ENCODE measurements at regions not wholly inside any gene's neighbourhood (a gene's known extent, or its start where the extent isn't known, plus 50 kb on each side); places are given as distances from the start of the nearest gene placed in this dataset.
A peak's percentile ranks its signal among the peaks of the same experiment; 100 is the strongest.

GRCh38 chr21:39105836-39106235, 77.4 kb downstream of the PSMG1 start:
- DNase-seq (ENCODE audit: low spot score): no peak

GRCh38 chr21:39105341-39105765, 77.9 kb downstream of the PSMG1 start:
- DNase-seq (ENCODE audit: low spot score): no peak

DNA sequence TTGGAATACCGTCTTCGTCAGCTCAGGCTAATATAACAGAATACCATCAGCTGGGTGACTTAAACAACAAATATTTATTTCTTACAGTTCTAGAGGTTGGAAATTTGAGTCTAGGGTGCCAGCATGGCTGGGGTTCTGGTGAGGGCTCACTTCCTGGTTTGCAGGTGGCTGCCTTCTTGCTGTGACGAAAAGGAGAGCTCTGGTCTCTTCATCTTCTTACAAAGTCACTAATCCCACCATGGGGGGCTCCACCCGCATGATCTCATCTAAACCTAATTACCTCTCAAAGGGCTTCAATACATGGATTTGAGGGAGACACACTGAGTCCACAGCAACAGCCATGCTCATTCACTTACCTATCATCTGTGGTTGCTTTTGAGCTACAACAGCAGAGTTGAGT, 78.3 kb downstream of the PSMG1 start:
- no peak for DNase-seq (ENCODE audit: low spot score)

DNA sequence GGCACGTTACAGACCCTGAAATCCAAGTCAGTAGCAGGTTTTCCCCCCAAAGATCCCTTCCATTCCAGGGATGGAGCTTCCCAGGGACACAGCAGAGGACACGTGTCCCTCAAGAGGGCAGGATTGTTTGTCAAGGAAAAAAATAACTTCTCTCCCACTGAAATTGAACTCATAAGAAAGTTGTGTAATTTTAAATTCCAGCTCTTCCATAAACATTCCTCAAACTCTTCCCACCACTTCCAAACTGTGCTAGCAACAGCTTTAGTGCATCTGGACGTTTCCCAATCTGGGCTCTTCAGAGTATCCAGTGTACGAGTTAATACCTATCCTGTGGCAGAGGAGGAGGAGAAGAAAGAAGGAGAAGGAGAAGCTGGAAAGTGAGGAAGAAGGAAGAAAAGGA, 79.6 kb downstream of the PSMG1 start:
- peak; percentile 11 for DNase-seq (ENCODE audit: low spot score)

- DNase-seq (ENCODE audit: low spot score): peak; percentile 14
Measured at GRCh38 chr21:39099859-39100258, 83.4 kb downstream of the PSMG1 start.

DNA sequence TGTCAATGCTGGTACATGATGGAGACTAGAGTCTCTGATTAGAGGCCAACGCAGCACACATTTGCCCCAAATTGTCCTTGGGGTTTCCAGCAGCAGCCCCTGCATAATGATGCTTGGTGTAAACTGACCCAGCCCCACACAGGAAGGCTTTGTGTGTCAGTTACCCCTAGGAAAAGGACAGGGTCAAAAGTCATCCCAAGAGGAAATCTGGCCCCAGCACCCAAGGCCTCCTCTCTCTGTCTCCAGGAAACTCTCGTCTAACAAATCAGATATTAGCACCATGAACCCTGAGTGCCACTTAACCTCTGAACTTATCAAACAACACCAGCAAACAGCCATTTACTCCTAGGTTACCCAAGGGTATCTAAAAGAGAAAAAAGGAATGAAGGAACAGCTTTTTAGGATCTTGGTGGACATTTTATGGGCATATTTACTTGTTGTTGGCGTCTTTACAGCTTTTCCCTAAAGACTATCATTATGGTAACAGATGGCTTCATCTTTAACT, 84.5 kb downstream of the PSMG1 start:
- DNase-seq (ENCODE audit: low spot score): no peak

DNA sequence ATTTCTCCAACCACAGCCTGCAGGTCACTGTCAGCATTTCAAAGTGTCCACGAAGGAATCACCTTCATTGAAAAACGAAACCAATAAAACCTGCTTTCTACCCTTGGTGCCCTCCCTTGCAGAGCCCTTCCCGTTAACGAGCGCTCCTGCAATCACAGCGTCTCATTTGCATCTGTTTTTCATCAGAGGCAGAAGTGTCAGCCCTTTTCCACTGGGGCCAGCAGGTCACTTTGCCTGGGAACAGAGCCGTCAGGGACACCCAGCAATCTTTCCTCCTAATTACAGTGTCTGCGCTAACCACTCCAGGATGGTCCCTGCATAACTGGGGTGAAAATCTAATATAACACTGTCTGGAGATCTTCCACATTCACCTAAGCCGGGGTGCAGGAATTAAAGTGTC, 85.3 kb downstream of the PSMG1 start:
- no peak for DNase-seq (ENCODE audit: low spot score)

DNA sequence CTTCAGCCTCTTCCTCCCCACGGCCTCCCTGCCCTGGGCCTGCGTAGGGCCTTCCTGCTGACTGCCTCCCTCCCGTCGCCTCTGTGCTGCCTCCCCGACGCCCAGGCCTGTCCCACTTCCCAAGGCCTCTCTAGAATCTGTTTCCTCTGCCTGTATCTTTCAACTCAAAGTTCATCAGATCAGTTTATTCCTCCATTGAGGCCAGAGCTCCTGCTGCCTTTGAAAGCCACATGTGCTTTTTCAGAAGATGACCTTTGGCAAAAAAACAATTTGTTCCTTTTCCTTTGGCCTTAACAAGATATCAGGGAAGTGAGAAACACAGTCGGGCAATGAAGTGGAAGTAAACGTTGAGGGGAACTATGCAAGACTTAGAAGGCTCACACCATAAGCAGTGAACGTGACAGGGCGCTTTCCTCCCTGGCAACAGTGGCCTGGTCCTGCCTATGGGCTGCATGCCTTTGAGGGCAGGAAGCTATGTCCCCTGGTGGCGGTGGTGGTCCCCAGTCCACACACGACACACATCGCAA, 85.9 kb downstream of the PSMG1 start:
- DNase-seq (ENCODE audit: low spot score): no peak

DNA sequence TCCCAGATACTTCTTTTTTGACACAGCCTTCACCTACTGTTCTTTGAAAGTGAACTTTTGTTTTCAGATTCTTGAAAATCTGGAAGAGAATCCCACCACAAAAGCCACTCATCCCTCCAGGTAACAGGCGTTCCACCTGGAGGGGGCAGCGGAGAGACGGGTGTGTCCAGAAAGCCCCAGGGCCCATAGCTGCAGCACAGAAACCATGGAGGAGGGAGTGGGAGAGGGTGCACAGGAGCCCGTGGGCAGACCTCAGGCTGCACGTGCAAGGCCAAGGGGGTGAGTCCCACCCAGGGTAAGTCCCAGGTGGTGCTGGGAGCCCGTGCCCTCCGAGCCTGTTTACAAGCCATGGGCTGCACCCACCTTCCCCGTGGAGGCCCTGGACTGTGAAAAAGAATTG, 86.5 kb downstream of the PSMG1 start:
- DNase-seq (ENCODE audit: low spot score): no peak

- no peak for DNase-seq (ENCODE audit: low spot score)
Measured at GRCh38 chr21:39095681-39096080, 87.6 kb downstream of the PSMG1 start.

GRCh38 chr21:39094847-39095579, 88.2 kb downstream of the PSMG1 start:
- no peak for DNase-seq (ENCODE audit: low spot score)

DNA sequence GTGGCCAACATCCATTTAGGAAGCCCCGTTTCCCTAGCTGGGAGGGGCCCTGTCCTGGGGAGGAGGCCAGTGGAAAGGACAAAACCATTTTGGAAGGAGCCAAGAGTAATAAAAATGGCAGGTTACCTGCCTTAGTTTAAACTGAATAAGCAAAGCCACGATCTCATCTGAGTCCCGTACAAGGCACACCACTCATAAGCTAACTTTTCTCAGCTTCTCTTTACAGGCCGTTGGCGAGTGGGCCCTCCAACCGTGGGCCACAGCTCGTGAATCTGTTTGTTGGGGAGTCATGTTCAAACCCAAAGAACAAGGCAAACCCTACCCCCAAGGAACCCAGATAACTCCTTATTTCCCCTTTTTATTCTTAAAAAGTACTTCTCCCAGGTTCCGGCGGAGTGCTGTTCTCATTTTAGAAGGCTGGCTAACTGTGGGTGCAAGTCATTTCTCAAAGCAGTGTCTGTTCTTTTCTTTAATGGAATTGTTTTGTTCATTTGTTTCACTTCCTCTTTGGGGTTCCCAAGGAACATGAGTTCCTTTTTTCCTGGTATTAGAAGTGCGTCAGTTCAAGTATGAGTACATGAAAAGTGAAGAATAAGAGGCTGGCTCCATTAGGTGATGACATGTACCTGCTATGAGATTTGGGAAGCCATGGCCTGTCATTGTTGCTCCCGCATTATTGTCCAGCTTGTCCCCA, 89.0 kb downstream of the PSMG1 start:
- DNase-seq (ENCODE audit: low spot score): no peak

- no peak for DNase-seq (ENCODE audit: low spot score)
Measured at GRCh38 chr21:39093526-39093925, 89.7 kb downstream of the PSMG1 start.

DNA sequence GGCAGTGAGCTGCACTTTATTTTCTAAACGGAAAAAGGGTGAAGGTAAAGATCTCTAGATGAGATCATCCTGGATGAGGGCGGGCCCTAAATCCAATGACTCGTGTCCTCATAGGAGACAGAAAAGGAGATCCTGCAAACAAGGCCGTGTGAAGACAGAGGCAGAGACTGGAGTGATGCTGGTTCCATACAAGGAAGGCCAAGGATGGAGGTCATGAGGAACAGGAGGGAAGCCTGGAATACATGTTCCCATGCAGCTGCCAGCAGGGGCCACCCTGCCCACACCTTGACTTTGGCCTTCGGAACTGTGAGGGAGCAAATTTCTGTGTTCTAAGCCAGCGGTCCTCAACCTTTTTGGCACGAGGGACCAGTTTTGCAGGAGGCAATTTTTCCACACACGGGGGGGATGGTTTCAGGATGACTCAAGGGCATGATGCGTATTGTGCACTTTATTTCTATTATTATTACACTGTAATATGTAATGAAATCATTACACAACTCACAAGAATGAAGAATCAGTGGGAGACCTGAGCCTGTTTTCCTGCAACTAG, 94.3 kb downstream of the PSMG1 start:
- DNase-seq (ENCODE audit: low spot score): no peak

GRCh38 chr21:39088031-39088370, 95.2 kb downstream of the PSMG1 start:
- no peak for DNase-seq (ENCODE audit: low spot score)

GRCh38 chr21:39087238-39088030, 95.8 kb downstream of the PSMG1 start:
- DNase-seq (ENCODE audit: low spot score): no peak

DNA sequence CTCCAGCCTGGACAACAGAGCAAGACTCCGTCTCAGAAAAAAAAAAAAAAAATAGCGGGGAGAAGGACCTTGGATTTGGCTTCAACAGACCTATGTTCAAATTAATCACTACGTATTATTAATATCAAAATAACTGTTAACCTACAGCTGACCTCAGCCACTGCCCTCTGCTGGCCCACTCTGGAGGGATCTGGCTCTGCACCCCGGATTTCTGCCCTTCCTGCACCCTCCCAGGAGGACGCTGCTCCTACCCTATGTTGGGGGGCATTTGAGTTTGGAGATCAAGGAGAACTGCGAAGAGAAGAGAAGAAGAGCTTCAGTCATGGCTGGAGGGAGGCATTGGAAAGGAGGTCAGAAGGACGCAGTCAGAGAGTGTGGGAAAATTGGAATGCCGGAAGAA, 96.7 kb downstream of the PSMG1 start:
- no peak for DNase-seq (ENCODE audit: low spot score)

- DNase-seq (ENCODE audit: low spot score): no peak
Measured at GRCh38 chr21:39085843-39086405, 97.3 kb downstream of the PSMG1 start.

- no peak for DNase-seq (ENCODE audit: low spot score)
Measured at GRCh38 chr21:39084979-39085729, 98.1 kb downstream of the PSMG1 start.

DNA sequence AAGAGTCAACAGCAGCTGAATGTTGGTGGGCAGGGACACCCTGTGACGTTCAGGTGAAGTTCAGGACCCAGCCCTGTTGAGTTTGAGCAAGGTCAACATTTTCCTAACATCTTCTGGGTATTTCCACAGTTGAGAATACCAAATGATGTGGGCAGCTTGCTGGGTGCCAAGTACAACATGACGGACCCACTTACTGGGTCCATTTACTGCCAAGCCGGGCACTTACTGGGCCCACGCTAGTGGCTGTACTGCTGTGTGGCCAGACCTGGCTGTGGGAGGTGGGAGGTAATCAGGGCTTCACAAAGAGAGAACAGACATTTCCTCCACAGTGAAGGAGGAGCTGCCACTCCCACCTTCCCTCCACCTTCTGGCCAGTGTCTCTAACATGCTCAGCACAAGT, 99.2 kb downstream of the PSMG1 start:
- no peak for DNase-seq (ENCODE audit: low spot score)

DNA sequence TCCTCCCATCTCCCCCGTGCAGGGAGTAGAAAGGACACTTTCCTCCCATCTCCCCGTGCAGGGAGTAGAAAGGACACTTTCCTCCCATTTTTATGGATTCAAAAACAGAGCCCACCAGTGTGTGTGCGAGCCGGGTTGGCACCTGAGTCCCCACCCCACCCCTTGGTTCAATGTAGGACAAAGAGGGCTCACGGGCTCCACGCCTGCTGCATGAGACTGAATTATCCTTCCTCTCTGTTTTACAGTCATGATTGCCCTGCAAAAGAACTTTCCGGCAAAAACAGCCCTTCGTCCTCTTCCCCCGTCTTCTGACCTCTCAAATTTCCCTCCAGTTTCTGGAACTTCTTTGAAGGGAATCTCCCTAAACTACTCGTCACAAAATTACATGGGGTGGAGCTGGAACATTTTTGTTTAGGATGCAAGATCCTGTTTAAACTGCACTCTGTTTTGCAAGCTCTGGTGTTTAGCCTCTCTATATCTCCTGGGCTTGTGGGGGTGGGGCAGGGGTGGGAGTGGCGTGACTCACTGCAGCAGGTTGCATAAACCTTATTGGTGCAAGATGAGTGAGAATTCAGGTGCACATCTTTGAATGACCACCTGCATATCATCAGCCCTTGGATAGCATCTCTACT, 99.8 kb downstream of the PSMG1 start:
- no peak for DNase-seq (ENCODE audit: low spot score)

Data from left forelimb (tissue), 1 donor.